NCI-H446 treated with DMSO at 0.1 percent for 48 hours (cell line): ENCODE measurements at regions not wholly inside any gene's neighbourhood (a gene's known extent, or its start where the extent isn't known, plus 50 kb on each side); places are given as distances from the start of the nearest gene placed in this dataset.

ENCODE experiments used
- DNase-seq: peaks from one replicate; lab custom pipeline; 2025; lab: John Stamatoyannopoulos, UW

DNA sequence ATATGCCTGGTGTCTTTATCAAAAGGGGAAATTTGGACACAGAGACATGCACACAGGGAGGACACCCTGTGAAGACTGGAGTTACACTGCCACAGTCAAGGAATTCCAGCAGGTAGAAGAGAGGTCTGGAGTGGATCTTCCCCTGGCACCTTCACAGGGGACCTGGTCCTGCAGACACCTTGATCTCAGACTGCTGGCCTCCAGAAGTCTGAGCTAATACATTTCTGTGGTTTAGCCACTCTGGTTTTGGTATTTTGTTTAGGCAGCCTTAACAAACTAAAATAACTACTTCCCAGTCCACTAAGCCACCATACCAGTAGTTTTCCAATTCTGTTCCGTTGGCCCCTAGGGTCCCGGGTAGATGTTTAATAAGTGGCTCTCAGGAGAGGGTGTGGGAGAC lies 164.7 kb downstream of the SETD4 start:
- no peak for DNase-seq

DNA sequence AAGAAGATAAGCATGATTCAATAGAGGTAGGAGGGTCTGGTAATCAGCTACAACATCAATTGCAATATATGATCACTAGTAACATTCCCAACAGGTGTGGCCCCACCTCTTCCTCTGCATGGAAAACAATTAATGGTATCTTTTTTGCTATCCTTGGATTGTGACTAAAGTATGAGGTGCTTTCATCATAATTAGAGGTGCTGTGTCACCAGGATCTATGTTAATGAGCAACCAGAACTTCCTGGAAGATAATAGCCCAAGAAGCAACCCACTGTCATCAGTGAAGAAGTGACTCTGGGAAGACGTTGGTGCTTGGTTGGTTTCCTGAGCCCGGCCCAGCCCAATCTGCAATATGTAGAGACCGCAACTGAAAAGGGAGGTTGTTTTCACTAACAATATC lies 167.2 kb downstream of the SETD4 start:
- no peak for DNase-seq

DNA sequence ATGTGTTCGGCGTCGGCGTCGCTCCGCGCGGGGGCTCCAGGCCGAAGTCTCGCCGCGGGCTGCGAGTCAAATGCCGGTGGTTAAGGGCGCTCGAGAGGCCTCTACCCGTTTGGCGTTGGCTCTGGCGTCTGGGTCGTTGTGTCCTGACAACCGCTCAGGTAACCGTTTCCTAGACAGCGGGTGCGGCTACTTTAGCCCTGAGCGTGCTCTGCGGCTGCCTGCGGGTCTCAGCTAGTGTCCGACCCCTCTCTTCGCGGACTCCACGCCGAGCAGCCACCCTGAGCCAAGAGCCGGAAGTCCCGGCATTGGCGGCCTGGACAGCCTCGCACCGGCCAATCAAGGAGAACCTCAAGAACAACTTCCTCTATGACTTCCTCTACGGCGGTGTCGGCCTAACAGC lies 173.4 kb downstream of the SETD4 start:
- DNase-seq, result no peak

DNA sequence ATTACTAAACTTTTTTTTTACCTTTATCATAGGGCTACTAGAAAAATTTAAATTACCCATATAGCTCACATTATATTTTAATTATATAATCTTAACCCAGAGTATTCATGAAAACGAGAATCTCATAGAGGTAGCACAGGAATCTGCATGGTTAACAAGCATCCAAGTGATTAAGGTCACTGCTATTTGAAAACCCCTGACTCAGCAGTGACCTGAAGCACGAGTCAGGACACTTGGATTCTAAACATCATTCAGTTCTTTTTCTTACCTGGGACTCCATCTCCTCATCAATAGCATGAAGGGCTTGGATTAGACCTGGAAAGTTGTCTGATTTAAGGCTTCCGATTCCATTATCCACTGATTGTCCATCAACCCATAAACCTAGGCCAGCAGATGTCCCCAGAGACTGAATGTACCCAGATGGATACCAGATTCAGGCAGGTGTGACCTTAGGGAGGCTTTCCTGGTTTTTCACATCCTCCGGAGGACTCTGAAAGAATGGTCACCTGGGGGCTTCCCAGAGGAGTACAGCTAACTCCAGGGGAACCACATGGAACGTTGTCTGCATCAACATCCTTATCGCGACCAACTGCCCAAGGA lies 174.3 kb downstream of the SETD4 start:
- DNase-seq, result no peak

DNA sequence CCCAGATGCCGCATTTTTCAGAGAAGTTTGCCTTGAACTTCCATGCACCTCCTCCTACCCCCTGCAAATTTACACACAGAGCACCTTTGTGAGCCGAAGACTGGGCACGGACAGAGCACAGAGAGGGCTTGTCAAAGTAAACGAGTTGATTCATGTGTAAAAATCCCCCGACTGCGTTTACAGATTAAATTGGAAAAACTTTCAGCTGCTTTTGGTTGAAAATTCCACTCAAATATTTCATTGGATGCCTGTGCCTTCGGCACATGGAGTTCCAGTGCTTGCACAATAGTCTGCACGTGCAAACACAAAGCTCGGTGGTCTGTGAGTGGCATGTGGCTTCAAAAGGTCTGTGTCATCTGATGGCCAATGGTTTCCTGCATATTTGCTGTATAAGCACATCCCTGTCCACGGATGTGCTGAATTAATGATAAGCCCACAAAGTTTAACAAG lies 177.5 kb downstream of the SETD4 start:
- DNase-seq, result no peak

DNA sequence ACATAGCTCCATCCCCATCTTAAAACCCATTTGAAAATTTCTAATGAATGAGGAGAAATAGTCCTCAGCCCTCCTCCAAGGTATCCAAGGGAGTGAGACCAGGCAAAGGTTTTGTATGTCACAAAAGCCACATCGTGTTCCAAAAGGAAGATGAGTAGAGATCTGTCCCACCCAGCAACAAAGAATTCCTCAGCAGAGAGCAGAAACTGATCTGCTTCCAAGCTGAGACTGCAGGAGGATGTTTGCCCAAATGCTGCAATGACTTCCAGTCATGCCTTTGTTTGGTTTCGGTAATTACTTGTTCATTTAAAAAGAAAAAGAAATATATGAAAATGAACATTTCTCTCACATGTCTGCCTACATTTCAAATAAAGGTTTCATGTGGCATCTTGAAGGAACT lies 186.9 kb downstream of the SETD4 start:
- DNase-seq, result no peak

DNA sequence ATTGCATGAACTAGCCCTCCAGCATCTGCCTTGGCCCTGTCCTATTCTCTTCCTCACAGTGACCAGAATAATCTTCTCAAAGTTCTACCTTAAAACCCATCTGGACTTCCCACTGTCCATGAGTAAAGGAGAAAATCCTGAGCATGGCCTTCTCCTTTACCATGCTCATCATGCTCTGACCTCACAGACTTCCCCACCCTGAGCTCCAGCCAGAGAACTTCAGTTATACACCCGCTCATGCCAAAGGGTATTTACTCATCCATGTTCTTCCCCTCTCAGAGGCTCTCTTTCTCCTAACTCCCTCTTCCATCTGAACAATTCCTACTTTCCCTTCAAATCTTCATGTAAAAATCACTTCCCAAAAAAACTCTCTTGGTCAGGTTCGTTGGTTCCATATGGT lies 188.4 kb downstream of the SETD4 start:
- DNase-seq, result no peak

DNA sequence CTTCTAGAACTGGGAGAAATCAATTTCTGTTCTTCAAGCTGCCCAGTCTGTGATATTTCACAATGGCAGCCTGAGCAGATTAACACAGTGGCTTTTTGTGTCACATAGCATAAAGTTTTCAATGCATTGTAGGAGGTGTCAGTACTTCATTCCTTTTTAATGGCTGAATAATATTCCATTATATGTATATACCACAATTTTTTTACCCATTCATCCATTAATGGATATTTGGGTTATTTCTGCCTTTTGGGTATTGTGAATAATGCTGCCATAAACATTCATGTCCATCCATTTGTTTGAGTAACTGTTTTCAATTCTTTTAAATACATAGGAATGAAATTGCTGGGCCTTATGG lies 191.5 kb downstream of the SETD4 start:
- no peak for DNase-seq

DNA sequence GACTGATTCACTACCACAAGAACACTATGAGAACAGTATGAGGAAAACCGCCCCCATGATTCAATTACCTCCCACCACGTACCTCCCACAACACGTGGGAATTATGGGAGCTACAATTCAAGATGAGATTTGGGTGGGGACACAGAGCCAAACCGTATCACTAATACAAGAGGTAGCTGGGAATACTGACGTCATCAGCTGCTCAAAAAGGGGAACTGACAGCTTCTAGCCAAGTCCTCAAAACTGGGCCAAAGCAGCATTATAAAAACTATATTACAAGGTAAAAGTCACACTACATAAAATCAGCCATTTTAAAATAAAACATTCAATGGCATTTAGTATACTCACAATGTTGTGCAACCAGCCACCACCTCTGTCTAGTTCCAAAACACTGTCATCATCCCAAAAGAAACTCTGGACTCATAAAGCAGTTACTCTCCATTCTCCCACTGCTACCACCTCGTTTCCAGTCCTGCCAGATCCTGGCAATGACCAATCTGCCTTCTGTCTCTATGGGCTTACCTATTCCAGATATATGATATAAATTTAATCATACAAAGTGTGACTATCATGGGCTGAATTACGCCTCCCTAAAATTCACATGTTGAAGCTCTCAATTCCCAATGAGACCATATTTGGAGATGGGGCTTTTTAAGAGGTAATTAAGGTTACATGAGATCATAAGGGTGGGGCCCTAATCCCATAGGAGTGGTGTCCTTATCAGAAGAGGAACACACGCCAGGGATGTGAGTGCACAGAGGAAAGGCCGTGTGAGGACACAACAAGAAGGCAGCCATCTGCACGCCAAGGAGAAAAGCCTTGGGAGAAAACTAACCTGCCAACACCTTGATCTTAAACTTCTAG lies 192.1 kb downstream of the SETD4 start:
- DNase-seq, result no peak

DNA sequence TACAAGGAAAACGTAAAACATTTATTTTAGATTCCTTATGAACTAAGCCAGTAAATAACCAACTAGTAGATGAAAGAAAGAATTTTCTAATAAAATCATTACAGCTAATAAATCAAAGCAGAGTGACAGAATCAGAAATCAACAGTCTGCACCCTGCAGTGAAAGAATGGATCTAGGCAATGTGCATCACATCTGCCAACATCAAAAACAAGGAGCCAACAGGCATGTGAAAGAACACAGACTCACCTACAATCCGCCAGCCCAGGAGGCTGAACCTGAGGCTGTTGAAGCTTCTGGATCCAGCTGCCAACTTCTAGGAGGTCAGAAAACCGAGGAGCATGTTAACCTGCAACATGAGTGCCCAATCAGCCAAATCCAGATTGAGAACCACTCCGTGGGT lies 196.3 kb downstream of the SETD4 start:
- no peak for DNase-seq

DNA sequence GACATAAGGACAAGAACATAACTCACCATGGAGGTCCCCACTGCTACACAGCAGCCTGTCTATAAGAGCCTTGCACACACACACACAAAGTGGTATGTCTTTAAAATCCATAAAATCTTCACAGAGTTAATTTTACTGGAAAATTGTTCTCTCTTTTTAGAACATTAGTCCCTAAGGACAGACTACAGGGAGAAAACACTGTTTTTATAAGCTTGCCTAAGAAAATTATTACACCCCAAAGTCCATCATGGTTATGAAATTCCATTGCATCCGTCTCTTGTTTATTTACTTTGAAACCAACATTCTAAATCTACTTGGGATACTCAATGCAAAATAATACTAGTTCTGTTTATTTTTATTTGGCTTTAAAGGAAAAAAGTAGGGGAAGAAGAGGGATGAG lies 197.4 kb downstream of the SETD4 start:
- no peak for DNase-seq

DNA sequence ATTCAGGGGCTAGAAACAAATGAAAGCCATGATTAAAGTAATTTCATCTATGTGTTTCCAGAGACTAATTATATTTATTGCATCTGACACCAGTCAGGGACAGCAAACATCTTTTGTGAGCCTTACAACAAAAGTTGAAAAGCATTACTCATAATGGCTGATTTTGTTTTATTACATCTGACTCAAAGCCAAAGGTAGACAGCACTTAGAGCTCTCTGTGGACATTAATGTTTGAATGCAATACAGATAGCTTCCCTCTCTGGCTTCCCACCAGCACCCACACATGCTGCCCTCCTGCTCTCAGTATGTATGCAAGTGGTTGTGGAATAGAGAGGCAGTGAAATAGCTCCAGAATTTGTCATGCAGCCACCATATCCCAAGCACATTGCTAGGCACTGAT lies 198.7 kb downstream of the SETD4 start:
- DNase-seq, result no peak

DNA sequence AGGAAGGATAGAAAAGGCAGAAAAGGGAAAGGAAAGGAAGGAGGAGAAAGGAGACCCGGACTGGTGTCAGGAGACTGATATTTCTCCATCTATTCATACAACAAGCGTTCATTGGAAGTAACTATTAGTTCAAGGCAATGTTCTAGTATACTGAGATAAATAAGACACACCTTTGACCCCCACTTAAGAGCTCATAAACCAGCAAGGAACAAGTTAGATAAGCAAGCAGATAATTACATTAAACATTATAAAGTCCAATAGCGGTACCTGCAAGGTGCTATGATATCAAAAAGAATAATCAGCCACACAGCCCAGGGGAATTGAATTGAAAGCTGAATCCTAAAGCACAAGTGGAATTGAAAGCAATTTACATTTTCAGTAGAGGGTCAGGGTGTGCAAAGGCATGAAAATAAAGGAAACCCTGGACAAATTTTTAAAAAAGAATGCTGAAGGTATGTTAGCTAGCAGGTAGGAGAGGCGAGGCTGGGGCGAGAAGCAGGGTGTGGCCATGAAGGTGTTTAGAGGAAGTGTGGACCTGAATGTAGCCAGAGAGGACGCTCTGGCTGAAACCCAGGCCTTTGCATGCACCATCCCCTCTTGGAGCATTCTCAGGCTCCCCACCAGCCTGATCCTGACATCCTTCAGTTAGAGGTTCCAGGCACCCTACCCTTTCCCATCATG lies 200.0 kb downstream of the SETD4 start:
- DNase-seq, result no peak

DNA sequence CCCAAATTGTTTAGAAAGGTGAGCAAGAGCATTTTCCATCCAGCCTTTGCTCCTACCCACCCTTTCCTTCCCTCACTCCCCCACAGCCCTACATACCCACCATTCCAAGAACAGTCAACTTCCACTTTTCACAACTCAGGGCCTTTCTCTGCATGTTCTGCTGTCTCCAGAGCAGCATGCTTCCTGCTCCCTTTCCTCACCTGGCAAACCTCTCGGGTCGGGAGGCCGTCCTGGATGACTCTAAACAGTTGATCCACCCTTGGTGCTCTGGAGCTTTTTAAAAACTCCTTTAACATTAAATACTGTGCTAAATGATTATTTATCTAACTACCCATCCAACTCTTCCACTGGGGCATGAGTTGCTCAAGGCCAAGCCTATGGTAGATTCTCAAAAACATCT lies 200.6 kb downstream of the SETD4 start:
- DNase-seq, result no peak

DNA sequence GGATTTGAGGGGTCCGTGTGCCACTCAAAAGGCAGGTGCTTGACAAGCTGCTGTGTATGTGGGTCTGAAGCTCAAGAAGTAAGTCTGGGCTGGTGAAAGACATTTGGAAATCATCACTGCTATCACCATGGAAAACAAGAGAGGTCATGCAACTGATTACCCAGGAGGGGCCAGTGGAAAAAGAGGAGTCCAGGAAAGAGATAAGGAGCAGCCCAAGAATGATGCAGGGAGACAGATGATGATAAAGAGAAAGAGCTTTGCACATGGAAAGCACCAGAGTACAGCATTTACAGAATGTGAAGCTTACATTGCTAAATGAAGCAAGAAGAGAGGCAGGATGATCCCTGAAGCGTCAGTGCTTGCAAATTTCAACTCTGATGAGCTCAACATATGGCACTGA lies 203.2 kb downstream of the SETD4 start:
- DNase-seq, result no peak

DNA sequence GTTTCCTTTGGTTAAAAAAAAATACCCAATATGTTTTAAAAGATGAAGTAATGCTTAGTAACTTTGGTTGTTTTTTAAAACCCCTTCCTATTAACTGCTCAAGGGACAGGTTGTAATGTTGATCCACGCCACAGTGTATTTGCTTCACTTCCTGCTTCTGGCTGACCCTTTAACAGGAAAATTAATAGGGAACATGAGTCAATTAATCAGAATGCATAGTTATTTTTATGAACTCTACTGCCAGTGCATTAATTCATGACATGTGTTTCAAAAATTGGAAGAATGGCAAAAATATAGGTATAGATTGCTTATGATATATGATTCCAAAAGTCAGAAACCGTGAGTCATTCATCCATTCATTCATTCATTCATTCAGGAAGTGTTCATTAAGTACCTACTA lies 204.8 kb downstream of the SETD4 start:
- no peak for DNase-seq

DNA sequence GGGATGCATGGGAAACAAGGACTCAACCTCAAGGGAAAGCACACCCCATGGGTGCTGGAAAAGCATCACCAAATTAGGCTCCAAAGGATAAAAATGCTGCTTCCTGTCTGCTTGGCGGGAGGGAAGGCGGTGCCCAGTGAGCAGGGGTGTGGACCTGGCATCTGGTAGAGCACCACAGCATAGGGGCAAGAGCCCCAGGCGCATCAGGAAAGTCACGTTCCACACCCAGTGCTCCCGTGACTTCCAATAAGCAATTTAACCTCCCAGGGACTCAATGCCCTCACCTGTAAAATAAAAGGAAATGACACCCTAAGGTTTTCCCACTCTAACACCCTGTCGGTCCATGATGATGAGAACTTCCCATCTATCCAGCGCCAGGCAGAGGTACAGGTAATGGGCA lies 206.0 kb downstream of the SETD4 start:
- no peak for DNase-seq

DNA sequence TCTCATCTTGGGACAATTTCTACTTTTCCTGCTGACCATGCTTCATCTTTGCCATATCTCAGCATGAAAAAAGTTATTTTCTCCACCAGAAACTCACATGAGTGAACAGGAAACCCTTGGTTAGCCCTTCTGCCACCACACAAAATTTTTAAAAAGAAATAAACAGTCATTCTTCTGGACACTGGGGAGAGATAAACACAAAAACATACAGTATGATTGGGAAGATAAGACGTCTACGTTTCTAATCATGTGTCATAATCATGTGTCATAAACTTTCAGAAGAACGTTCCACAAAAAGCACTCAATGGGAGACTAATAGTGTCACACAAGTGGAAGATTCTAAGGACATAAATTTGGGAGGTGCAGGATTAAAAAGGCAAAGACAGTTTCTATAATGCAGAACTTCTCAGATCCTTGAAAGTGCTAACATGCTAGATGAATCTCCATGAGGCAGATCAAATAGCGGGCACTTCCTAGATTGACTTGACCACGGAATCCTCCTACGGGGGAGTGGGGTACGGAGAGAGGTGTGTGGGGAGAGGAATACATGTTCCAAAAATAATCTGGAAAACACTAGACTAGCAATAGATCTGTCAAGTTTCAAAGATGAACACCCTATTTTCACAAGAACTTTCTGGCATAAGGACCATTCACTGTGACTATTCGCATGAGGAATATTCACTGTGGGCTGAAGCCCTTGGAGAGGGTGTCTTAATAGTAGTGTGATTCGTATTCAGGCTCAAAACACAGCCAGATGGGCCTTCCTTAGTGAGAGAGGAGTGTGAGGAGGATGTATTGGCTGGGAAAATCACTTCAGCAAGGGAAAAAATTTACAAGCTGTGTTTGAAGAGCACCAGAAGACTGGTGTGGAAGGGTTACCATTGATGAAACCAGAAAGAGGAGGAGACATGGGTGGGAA lies 206.7 kb downstream of the SETD4 start:
- no peak for DNase-seq

DNA sequence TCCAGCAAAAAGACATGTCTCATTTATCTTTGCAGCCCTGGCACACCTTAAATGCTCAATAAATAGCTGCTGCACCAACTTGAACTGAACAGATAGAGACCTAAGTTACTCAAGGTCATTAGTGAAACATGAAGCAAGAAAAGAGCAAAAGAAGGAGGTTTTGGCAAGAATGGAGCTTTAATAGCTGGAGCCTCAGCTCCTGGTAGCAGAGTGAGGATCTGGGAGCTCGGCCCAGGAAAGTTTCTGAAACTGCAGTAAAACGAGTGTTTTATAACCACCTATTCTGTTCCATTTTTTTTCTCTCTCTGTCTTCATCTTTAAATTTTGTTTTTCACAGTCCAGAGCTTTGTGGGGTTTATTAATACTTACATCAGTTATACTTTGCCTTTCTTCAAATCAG lies 207.5 kb downstream of the SETD4 start:
- DNase-seq, result no peak

DNA sequence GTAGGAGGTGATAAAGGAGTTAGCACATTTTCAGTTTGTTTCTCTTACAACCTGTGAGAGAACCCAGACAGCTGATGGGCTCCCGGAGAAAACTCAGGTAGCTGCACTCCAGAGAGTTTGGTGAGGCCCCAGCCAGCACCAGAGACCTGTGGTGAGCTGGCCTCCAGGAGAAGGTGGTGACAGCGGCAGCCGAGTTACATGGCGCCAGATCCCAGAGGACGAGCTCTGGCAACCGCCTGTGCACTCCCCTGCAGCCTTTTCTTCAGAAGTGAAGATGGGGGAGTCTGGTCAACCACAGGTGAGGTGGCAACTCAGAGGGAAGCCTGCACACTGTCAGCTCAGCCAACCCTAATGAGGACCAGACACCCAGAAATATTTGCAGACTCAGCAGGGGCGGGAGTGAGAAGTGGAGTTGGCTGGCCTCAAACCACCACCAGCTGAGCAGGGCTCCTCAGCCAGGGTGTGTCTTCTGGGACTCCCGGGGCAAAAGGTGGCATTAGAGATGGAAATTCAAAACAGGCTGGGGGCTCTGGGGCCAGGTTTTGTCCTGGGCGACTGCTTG lies 209.7 kb downstream of the SETD4 start:
- DNase-seq, result no peak

DNA sequence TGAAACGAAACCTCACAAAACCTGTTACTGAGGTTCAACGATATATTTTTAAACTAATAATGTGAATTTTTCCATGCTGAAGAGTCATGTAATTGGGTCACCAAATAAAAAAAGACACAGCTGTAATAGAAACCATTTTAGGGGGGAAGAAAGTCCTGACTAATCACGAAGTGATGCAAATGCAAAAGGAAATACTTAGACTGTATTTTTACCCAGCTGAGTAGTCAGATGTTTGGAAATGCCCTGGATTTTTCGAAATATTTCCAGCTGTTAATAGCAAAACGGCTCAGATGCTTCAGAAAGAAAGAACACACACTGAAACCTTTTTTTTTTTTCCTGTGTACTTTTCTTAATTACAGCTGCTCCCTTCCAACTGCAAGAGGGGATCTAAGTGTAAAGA lies 210.3 kb downstream of the SETD4 start:
- no peak for DNase-seq

DNA sequence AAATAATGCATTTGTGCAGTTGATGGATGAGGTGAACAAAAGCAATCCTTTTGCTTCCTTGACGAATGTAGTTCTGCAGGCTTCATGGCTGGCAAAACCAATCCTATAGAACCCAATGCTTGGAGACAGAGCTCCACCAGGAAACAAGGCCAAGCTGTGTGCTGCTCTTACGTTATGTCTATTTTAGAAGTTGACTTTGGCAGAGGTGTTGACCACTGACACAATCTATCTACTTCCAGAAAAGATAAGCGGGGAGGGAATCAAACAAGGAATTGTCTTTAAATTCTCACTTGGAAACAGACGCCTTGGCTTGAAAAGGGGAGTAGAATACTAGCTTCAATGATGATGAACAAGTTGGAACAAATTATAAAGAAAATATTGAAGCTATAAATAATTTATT lies 211.2 kb downstream of the SETD4 start:
- DNase-seq, result no peak
